ENCODE measurements at regions not wholly inside any gene's neighbourhood (a gene's known extent, or its start where the extent isn't known, plus 50 kb on each side); places are given as distances from the start of the nearest gene placed in this dataset.

GRCh38 chr12:65539023-65539422 lies 260.5 kb downstream of the MSRB3 start:
- in situ Hi-C loops (cut with HindIII; ENCODE audit: low sequenced_read_pairs), result no loop called here
- no peak for TF ChIP-seq CTCF (IDR thresholded peaks at IDR 0.05; ENCODE audit: low read depth, low read length, missing control alignments)
- DNase-seq (ENCODE audit: low read depth), result no peak
- H3K4me3 ChIP-seq (ENCODE audit: low read depth, low read length), result no peak overlapping the region

GRCh38 chr12:65540140-65540539 lies 261.7 kb downstream of the MSRB3 start:
- no peak for DNase-seq (ENCODE audit: low read depth)
- in situ Hi-C loops (cut with HindIII; ENCODE audit: low sequenced_read_pairs), result no loop called here
- H3K4me3 ChIP-seq (ENCODE audit: low read depth, low read length), result no peak overlapping the region
- no peak for TF ChIP-seq CTCF (IDR thresholded peaks at IDR 0.05; ENCODE audit: low read depth, low read length, missing control alignments)

- DNase-seq (ENCODE audit: low read depth), result no peak
- no peak overlapping the region for H3K4me3 ChIP-seq (ENCODE audit: low read depth, low read length)
- in situ Hi-C loops (cut with HindIII; ENCODE audit: low sequenced_read_pairs), result no loop called here
- TF ChIP-seq CTCF (IDR thresholded peaks at IDR 0.05; ENCODE audit: low read depth, low read length, missing control alignments), result no peak
Measured at GRCh38 chr12:65546528-65546927, 268.0 kb downstream of the MSRB3 start.

GRCh38 chr12:65556676-65557437 lies 267.4 kb upstream of the HMGA2 start:
- in situ Hi-C loops (cut with HindIII; ENCODE audit: low sequenced_read_pairs), result no loop called here
- peak; percentile 70 for DNase-seq (ENCODE audit: low read depth)
- peak; percentile 90 for TF ChIP-seq CTCF (IDR thresholded peaks at IDR 0.05; ENCODE audit: low read depth, low read length, missing control alignments)
- H3K4me3 ChIP-seq (ENCODE audit: low read depth, low read length), result no peak overlapping the region

GRCh38 chr12:65557438-65558181 lies 266.7 kb upstream of the HMGA2 start:
- H3K4me3 ChIP-seq (ENCODE audit: low read depth, low read length), result no peak overlapping the region
- no peak for TF ChIP-seq CTCF (IDR thresholded peaks at IDR 0.05; ENCODE audit: low read depth, low read length, missing control alignments)
- in situ Hi-C loops (cut with HindIII; ENCODE audit: low sequenced_read_pairs), result no loop called here
- no peak for DNase-seq (ENCODE audit: low read depth)

- no peak for TF ChIP-seq CTCF (IDR thresholded peaks at IDR 0.05; ENCODE audit: low read depth, low read length, missing control alignments)
- no peak for DNase-seq (ENCODE audit: low read depth)
- in situ Hi-C loops (cut with HindIII; ENCODE audit: low sequenced_read_pairs), result loop anchor here (10.0 kb wide), 1 partner anchor 115 kb away; no protein-coding TSS in a partner anchor
- no peak overlapping the region for H3K4me3 ChIP-seq (ENCODE audit: low read depth, low read length)
Measured at GRCh38 chr12:65560286-65560685, 264.0 kb upstream of the HMGA2 start.

All from astrocyte of the cerebellum (primary cell).